DND-41 (cell line): ENCODE measurements at regions not wholly inside any gene's neighbourhood (a gene's known extent, or its start where the extent isn't known, plus 50 kb on each side); places are given as distances from the start of the nearest gene placed in this dataset.

Source experiments
- ATAC-seq: fragments of 200-7000 bp; cut with Tn5 transposase; 3 replicates; pipeline ENCODE4 v1.9.1; 2021; ENCODE audit warnings: low read depth; ENCODE audit not compliant: insufficient read depth
- DNase-seq: peaks from one replicate; pipeline ENCODE4 v3.0.0-alpha.2; 2020
- H2AFZ ChIP-seq: 2 replicates; pipeline ENCODE4 v1.6.0; 2012; ENCODE audit warnings: low read depth, low read length
- H3K27ac ChIP-seq: 2 replicates; pipeline ENCODE4 v1.5.1; 2012; ENCODE audit warnings: low read length, inconsistent platforms
- H3K27me3 ChIP-seq: fragments of 200-600 bp; sonication (generic); 2 replicates; pipeline ENCODE4 v1.6.0; 2012; ENCODE audit warnings: low read length, mild to moderate bottlenecking, inconsistent platforms; ENCODE audit not compliant: insufficient read depth, poor library complexity
- H3K36me3 ChIP-seq: 2 replicates; pipeline ENCODE4 v1.5.1; 2012; ENCODE audit warnings: low read length, inconsistent platforms; ENCODE audit not compliant: insufficient read depth
- H3K4me1 ChIP-seq: 2 replicates; pipeline ENCODE4 v1.5.1; 2012; ENCODE audit warnings: mild to moderate bottlenecking, low read length; ENCODE audit not compliant: insufficient read depth
- H3K4me2 ChIP-seq: 2 replicates; pipeline ENCODE4 v1.6.0; 2012; ENCODE audit warnings: mild to moderate bottlenecking, moderate library complexity, low read length, inconsistent platforms; ENCODE audit not compliant: insufficient read depth
- H3K4me3 ChIP-seq, 2 experiments: fragments of 200-600 bp in 1 of 2; shearing (Covaris generic) in 1 of 2; 2 replicates each; pipeline ENCODE4 v1.5.1; 2012 to 2016; ENCODE audit warnings: inconsistent platforms in 2 of 2, low read length in 2 of 2, mild to moderate bottlenecking in 2 of 2, low read depth in 1 of 2, moderate library complexity in 1 of 2
- H3K79me2 ChIP-seq: 2 replicates; pipeline ENCODE4 v1.6.0; 2012; ENCODE audit warnings: low read length, inconsistent platforms; ENCODE audit not compliant: insufficient read depth
- H3K9ac ChIP-seq: 2 replicates; pipeline ENCODE4 v1.6.0; 2012; ENCODE audit warnings: low read depth, mild to moderate bottlenecking, inconsistent platforms, low read length, moderate library complexity
- H3K9me3 ChIP-seq: 2 replicates; pipeline ENCODE4 v1.5.1; 2012; ENCODE audit warnings: low read length, moderate library complexity, mild to moderate bottlenecking, inconsistent platforms; ENCODE audit not compliant: insufficient read depth, severe bottlenecking
- H4K20me1 ChIP-seq: 2 replicates; pipeline ENCODE4 v1.6.0; 2012; ENCODE audit warnings: low read length; ENCODE audit not compliant: insufficient read depth
- CTCF ChIP-seq: IDR thresholded peaks from 2 replicates; pipeline ENCODE4 v1.5.1; 2012; ENCODE audit warnings: borderline replicate concordance, low read length, moderate library complexity, mild to moderate bottlenecking; ENCODE audit not compliant: poor library complexity, severe bottlenecking; ENCODE audit errors: extremely low read depth
- EZH2 ChIP-seq: IDR thresholded peaks from 3 replicates; pipeline ENCODE4 v1.6.1; 2012; ENCODE audit warnings: borderline replicate concordance, low read depth, mild to moderate bottlenecking, moderate library complexity, low read length, inconsistent platforms; ENCODE audit not compliant: severe bottlenecking

GRCh38 chr22:42326301-42326700 lies 55.8 kb upstream of the TCF20 start:
- H4K20me1 ChIP-seq, result peaks cover 67% of the 10 kb centered on the region
- TF ChIP-seq CTCF, result no peak
- TF ChIP-seq EZH2, result no peak
- H3K36me3 ChIP-seq, result no peaks in the 10 kb centered on the region
- no peak overlapping the region for H3K27ac ChIP-seq
- no peak overlapping the region for H3K9ac ChIP-seq
- no peaks in the 10 kb centered on the region for H3K9me3 ChIP-seq
- H2AFZ ChIP-seq, result no peak overlapping the region
- no peaks in the 10 kb centered on the region for H3K4me1 ChIP-seq
- ATAC-seq, result no peak
- H3K4me3 ChIP-seq, result no peak overlapping the region
- DNase-seq, result no peak
- H3K27me3 ChIP-seq, result no peaks in the 10 kb centered on the region
- H3K79me2 ChIP-seq, result peaks cover 41% of the 10 kb centered on the region
- no peak overlapping the region for H3K4me2 ChIP-seq

GRCh38 chr22:42324990-42325710 lies 54.7 kb upstream of the TCF20 start:
- H3K4me3 ChIP-seq, result no peak overlapping the region
- no peaks in the 10 kb centered on the region for H3K36me3 ChIP-seq
- H3K4me2 ChIP-seq, result no peak overlapping the region
- H4K20me1 ChIP-seq, result peaks cover 66% of the 10 kb centered on the region
- no peaks in the 10 kb centered on the region for H3K27me3 ChIP-seq
- H3K9me3 ChIP-seq, result no peaks in the 10 kb centered on the region
- H3K4me1 ChIP-seq, result no peaks in the 10 kb centered on the region
- TF ChIP-seq EZH2 (no peak), CTCF (no peak)
- DNase-seq, result peak; percentile 59
- peaks cover 46% of the 10 kb centered on the region for H3K79me2 ChIP-seq
- H3K27ac ChIP-seq, result no peak overlapping the region
- ATAC-seq, result peak; percentile 87
- H3K9ac ChIP-seq, result no peak overlapping the region
- no peak overlapping the region for H2AFZ ChIP-seq

GRCh38 chr22:42324566-42324965 lies 54.1 kb upstream of the TCF20 start:
- Histone ChIP-seq H3K27me3 (no peaks in the 10 kb centered on the region), H2AFZ (no peak overlapping the region), H3K36me3 (no peaks in the 10 kb centered on the region), H3K9me3 (no peaks in the 10 kb centered on the region), H3K27ac (no peak overlapping the region), H3K9ac (no peak overlapping the region), H3K79me2 (peaks cover 48% of the 10 kb centered on the region), H3K4me1 (no peaks in the 10 kb centered on the region), H3K4me2 (no peak overlapping the region), H3K4me3 (no peak overlapping the region), H4K20me1 (peaks cover 63% of the 10 kb centered on the region)
- TF ChIP-seq EZH2 (no peak), CTCF (no peak)
- ATAC-seq (peak; percentile 42; the same call in 1 of the 3 replicates), DNase-seq (no peak)
